DMS53 treated with DMSO at 0.1 percent for 48 hours (cell line): ENCODE measurements at regions not wholly inside any gene's neighbourhood (a gene's known extent, or its start where the extent isn't known, plus 50 kb on each side); places are given as distances from the start of the nearest gene placed in this dataset.

Source experiments
- DNase-seq: peaks from one replicate; lab custom pipeline; 2025; ENCODE audit not compliant: unreplicated experiment; lab: John Stamatoyannopoulos, UW

DNA sequence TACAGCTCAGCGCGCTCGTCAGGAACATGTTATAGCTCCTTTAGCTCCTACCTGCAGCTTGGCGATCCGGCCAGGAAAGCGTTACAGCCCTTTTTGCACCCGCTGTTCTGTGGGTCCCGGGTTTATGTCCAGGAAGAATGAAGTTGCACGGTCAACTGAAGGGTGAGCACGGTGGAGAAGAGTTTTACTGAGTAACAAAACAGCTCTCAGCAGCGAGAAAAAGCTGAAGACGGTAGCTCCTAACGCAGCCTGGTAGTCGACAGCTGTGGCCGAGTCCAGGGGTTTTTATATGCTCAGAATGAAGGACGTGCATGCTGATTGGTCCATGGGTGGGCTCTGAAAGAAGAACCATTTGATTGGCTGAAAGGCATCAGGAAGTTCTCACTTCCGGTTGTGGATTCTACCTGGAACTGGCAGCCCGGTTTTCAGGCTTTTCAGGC is 1830.1 kb upstream of the NUDT12 start:
- DNase-seq: peak; percentile 85

DNA sequence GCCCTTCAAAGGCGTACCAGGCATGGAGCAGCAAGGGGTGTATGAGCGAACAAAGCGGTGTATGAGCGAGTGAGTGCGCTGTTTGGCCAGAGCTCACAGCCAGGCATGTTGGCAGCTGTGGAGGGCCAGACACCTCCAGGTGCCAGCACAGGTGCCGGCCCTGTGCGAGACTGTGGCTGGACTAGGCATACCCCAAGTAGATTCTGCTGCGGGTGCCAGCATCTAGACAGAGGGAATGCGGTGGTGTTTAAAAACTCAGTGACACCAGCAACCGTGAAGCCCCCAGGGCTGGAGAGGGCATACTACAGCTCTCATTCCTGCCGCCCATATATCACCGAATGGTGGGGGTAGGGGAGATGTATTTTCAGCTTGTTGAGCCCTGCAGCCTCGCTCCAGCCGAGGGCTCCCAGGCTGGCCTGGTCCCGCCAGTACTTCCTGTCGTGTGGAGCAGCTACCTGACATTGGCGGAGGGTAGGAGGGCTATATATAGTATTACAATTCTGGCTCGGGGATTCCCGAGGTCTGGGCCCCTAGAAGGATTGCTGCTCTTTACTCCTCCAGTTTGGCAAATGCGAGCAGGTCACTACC is 1829.6 kb upstream of the NUDT12 start:
- DNase-seq: peak; percentile 56

DNA sequence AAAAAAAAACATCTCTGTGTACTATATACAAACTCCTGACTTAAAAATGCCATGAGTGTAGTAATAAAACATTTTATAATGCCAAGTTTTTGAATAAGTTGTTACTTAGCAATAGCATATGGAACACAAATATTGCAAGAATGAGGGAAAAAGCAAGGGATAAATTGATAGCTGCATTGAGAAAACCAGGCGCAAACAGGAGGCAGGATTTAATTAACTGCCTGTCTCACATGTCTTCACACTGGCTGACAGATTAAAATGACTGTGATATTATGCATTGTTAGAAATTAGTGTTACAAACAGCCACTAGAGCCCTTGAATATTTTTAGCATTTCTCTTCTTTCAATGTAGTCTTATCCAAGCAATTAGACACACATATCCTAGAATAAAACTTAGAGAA is 1817.5 kb upstream of the NUDT12 start:
- DNase-seq: no peak

DNA sequence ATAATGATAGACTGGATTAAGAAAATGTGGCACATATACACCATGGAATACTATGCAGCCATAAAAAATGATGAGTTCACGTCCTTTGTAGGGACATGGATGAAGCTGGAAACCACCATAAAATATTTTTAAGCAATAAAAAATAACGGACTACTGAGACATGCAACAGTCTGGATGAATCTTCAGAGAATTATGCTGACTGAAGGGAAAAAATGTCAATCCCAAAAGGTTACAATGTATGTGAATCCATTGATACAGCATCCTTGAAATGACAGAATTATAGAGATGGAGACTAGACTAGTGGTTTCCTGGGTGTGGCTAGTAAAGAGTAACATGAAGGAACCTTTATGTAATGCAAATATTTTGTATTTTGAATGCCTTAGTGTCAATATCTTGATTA is 1808.6 kb upstream of the NUDT12 start:
- DNase-seq: no peak

DNA sequence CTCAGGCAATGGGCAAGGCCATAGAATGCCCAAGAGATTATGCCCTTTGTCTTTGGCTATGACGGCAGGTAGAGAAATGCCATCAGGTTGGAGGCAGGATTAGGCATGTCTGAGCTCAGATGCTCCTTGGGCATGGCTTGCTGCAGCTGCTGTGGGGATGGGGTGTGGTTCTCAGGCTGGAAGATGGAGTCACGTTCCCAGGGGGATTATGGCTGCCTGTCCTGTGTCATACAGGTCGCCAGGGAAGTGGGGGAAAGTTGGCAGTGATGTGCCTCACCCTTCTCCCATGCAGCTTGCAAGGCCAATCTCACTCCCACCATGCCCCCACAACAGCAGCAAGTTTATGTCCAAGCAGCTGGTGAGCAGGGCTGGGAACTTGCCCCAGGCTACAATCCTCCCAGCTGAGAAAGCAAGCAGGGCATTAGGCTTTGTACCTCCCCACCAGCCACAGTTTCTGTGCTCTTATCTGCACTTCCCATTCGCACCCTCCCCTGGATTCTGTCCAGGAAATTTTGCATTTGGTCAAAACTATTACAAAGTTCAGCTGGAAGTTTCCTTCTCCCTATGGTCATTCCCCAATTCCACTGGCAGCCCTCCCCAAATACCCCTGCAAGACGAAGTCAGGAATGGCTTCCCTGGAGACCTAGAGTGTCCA is 1788.0 kb upstream of the NUDT12 start:
- no peak for DNase-seq

DNA sequence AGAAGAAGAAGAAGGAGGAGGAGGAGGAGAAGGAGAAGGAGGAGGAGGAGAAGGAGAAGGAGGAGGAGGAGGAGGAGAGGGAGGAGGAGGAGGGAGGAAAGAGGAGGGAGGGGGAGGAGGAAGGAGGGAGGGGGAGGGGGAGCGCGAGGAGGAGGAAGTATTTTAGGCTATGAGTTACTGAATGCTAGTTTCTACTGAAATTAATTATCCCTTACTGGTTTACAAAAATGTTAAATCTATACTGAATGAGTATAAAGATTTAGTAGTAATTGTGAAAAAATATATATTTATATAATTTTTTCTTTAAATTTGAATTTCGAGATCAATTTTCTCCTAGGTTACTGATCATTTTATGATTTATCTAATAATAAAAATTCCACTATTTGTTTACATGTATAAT is 1769.0 kb upstream of the NUDT12 start:
- DNase-seq: no peak

DNA sequence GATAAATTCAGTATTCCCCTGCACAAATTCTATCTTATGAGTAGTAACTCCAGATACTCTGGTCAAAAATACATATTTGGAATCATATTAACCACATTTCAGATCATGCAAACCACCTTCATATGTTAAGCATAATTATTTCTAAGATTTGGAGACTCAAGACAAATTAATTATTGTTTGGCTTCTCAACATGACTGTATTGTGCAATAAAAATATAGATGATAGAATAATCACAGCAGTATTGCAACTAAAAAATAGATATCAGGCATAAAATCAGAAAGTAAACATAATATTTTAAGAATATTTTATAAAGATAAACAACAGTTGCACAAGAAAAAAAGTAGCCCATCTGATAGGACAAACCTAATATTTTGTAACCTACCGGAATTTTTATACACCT is 1767.6 kb upstream of the NUDT12 start:
- no peak for DNase-seq

DNA sequence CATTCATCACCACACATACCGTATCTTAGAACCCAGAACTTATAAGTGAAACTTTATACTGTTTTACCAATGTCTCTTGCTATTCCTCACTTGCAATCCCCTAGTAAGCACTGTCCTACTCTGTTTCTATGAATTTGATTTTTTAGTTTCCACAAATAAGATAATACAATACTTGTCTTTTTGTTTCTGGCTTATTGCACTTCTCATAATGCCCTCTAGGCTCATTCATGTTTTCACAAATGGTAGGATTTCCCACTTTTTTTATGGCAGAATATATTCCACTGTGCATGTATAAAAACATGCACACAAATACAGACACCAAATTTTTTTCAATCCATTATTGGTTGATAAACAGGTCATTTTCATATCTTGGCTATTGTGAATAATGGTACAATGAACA is 1742.3 kb upstream of the NUDT12 start:
- no peak for DNase-seq

DNA sequence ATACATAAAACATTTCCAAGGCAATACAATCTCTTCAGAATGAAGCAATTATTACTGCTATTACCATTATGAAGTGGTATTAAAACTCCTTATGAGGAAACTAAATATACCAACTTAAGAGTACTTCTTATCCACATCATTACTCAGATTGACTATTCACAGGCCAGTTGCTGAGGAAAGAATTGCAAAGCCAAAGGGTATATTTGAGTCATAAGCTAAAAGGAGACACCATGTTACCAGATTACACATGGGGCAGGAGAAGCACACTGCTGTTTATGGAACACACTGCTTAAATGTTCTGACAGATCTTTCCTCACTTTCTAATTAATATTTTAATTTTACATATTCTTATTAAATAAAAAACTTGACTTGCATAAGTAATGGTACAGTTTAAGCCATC is 1726.4 kb upstream of the NUDT12 start:
- no peak for DNase-seq

DNA sequence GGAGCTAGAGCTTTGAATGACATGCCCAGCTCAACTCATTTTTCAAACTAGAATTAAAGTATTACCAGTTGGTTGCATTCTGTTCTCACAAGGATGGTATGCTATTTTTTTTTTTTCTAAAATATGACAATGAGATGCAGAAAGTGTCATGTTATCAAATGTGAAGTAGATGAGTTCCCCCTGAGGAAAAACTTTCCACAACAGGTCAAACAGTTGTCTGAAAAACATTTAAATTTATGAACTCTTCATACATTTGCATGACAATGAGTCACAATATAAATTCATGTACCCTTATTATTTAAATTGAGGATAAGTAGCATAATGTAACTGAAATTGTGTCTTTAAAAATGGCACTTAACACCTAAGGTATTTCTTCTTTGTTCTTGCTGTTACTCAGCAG is 1720.5 kb upstream of the NUDT12 start:
- no peak for DNase-seq

DNA sequence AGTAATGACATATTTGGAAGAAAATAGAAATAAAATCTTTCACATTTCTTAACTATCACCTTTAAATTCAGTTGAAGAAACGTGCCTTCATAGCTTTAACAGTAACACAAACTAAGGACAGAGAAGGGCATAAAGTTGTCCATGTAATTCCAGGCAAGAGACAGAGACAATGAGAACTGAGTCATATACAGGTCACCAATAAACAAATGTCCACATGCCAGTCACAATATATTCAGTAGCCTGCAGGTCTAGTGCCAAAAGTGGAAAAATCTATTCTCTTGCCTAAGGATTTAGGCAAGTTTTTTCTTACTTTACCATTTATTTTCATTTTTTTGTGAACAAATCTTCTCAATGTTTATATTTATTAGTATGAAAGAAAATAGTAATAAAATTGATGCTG is 1711.5 kb upstream of the NUDT12 start:
- no peak for DNase-seq

DNA sequence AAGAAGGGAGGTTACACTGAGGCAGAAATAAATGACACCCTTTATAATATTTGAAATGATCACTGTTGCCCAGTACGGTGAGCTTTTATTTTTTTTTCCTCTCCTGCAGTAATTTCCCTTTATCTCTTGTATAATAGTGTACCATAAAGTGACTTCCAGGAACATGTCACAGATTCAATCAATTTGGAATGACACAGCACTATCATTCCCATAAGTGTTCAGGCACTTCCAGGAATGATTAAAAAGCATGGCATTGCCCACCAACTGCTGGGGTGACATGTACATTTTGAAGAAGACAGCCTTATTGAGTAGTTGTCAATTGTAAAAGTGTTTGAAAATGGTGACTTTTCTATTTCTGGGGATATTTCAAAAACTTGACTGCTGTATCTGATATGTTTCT is 1700.9 kb upstream of the NUDT12 start:
- DNase-seq: no peak

DNA sequence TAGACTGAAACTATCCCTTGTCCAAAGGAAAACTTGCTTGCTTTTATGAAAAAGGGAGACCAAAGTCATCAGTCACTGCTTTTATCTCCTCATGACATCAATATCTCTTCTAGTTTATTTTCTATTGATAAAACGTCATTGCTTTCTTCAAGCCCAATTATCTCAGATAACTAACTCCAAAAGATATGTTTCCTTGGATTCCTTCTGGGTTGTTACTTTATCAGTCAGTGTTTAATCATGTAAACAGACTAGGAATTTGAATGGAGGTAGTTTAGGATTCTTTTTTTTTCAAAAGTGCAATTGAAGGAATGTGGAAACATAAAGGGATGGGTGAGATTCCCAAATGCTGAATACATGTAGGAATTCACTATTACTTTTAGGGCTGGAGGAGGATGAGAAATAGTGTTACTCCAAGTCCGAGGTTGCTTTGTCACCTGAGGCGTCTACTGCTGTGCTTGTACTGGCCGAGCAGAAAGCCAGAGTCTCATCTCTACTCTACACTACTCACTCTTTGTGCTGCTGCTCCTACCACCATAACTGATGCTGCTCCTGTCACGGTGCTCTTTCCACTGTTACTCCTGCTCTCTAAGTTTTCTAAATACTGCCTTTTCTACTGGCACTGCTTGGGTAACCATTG is 1697.1 kb upstream of the NUDT12 start:
- DNase-seq: no peak

DNA sequence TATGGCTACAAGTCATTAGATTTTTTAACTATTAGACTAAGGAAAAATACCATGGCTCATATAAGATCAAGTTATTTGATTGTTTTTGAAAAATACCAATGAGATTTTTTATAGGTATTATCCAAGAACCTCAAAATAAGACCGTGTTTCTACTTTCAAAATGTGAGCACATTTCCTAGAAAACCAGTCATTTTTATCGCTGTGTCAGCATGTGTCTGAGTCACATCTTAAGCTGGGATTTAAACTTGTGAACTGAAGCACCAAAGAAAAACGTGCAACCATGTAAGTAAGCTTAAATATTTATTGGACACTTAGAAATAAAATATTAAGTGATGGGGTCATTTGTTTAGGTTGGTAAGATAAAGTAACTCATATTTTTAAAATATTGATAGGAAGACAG is 1676.0 kb upstream of the NUDT12 start:
- DNase-seq: no peak

DNA sequence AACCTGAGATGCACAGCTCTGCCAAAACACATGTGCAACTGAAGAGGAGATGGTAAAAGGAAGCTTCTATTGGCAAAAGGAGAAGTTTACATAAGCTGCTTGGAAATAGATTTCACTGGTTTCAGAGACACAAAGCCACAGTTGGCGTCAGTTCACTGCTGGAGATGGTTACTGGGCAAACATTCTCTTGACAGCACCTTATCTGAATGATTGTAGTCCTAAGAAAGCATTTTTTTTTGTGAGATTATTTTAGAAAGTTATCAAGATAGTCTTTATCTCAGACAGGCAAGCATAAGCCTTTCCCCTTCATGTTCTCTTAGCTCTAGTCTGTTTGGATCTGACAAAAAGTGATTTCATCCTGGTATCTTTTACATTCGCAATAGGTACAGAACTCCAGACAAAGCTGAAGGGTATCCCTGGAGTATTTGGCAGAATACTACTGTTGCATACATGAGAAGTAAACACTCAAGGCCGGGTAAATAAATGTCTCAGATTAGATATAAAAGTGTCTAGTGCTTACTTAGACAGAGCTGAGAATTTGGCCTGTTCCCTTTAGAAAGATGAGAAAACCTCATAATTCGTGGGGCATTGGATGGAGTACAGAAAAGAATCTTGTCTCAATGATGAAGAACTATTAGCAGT is 1668.0 kb upstream of the NUDT12 start:
- peak; percentile 17 for DNase-seq

DNA sequence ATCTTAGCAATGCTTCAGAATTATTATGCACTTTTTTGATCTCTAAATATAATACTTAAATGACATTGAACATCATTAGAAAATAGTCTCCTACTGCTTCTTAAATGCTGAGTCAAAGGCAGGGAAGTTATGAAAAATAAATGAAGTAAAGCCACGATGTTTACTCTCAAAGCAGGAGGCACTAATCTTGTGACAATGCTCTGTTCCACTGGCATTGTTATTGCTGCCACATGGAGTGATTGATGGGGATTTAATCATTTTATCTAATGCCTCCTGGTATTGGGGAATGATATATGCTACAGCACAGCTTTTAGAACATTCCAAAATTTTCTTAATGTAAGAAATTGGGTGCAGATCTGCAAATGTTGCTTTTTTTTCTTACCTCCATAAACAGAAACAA is 1655.4 kb upstream of the NUDT12 start:
- DNase-seq: no peak

DNA sequence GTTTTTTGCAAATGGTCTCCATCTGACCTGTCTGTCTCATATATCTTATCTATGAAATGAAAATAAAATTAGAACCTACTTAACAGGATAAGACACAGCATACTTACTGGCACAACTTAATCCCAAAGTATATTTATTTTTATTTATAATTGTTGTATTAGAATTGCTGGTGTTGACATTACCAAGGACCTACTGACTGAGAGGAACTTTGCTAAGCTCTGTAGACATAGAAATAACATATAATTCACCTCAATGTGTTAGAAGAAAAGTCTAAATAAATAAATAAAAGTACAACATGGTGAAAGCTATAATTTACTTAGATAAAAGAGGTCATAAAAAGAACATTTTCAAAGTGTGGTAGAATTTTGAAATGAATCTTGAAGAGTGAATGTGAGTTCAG is 1650.5 kb upstream of the NUDT12 start:
- DNase-seq: no peak

DNA sequence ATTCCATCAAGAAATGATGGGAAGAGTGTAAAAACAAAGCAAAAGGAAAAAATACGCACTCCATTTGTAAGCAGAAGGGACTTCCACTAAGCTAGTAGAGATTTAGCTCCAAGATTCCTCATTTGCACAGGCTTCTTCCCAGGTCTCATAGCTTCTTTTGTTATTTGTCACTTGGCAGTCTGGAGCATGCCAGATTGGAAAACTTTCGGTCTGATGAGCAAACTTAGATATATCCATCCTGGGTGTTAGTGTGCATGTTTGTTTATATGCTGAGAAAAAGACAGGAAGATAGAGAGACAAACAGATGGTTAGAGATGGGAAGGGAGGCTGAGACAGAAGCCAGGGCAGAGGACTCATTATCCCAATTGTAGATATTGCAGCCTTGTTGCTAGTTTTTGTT is 1644.5 kb upstream of the NUDT12 start:
- no peak for DNase-seq

DNA sequence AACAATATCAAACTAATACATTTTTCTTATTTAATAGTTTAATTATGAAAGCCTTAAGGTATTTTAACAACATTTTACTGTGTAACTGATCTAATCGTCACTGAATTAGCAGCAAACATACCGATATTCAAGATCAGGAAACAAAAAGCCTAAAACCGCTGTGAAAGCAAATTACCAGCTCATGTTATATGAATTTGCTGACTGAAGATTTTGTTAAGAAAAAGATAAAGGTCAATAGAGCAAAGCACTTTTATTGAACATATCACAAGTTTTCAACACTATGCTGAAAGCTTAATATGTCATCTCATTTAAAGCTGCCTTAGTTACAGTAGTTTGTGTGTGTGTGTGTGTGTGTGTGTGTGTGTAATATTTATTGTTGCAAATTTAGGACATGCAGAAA is 1634.9 kb upstream of the NUDT12 start:
- DNase-seq: no peak

DNA sequence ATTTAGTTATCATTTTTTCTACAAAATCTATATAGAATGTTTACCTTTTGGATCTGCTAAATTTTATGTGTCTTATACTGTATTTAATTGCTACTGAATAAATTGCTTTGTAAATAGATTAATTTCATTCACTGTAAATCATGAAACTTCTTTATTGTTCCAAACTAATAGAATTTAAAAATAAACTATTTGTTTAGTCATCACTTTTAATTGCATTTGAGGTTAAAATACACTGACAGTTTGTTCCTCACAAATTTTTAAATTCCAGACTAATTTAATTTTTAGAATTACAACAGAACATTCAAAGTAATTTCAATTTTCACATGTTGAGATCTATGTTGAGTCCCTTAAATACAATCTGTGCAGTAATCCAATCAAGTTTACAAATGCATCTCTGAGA is 1633.2 kb upstream of the NUDT12 start:
- no peak for DNase-seq

DNA sequence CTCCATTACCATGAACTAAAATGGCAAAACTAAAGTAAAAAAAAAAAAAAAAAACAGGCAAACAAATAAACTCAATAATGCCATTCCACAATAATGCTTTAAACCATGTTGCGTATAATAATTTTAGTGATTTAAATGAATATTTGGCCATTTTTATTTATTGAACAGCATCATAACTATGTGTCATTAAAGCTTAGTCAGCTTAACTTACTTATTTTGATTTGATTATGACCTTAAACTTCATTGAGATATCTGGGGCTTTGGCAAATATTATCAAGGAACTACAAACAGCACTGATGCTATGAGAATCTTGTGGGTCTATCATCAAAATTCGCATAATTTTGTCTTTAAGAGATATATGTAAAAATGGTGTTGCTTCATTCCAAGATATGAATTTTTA is 1610.3 kb upstream of the NUDT12 start:
- no peak for DNase-seq

DNA sequence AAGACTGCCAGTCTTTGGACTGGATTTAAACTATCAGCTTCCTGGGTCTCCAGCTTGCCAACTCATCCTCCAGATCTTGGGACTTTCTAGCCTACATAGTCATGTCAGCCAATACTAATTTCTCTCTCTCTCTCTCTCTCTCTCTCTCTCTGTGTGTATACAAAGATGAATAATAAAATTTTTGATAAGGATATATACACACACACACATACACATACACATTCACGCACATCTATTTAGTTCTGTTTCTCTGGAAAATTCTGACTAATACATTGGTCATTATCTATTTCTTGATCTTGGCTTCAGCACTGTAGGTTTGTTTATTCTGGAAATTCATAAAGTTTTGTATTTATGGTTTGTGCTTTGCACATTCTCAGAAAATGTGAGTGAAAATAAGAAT is 1606.2 kb upstream of the NUDT12 start:
- no peak for DNase-seq
